ENCODE measurements at regions not wholly inside any gene's neighbourhood (a gene's known extent, or its start where the extent isn't known, plus 50 kb on each side); places are given as distances from the start of the nearest gene placed in this dataset.

DNA sequence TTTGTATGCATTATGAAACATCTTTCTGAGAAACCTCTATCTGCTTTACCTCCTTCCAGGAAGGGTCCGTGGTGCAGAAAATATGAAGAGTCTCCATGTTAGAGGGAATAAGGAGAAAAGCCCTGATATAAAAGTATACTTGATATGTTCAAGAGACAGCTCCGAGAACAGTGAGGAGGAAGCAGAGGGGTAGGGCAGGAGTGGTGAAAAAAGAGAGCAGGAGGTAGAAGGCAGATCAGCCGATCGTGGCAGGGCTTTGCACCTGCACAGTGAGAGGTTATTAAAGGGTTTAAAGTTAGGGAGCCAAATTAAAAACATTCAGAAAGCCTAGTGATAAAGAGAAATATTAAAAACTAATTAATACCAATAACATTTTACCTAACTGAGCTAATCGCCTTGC lies 419.7 kb downstream of the FAT4 start:
- Histone ChIP-seq H3K4me1 (no peaks in the 10 kb centered on the region), H3K36me3 (no peaks in the 10 kb centered on the region), H3K27me3 (no peaks in the 10 kb centered on the region), H3K9me3 (no peaks in the 10 kb centered on the region; the same call in 1 of the 2 replicates), H3K4me3 (ENCODE audit: low read depth, low read length) (no peak overlapping the region)
- no peak for DNase-seq
- TF ChIP-seq, protein P1, sequence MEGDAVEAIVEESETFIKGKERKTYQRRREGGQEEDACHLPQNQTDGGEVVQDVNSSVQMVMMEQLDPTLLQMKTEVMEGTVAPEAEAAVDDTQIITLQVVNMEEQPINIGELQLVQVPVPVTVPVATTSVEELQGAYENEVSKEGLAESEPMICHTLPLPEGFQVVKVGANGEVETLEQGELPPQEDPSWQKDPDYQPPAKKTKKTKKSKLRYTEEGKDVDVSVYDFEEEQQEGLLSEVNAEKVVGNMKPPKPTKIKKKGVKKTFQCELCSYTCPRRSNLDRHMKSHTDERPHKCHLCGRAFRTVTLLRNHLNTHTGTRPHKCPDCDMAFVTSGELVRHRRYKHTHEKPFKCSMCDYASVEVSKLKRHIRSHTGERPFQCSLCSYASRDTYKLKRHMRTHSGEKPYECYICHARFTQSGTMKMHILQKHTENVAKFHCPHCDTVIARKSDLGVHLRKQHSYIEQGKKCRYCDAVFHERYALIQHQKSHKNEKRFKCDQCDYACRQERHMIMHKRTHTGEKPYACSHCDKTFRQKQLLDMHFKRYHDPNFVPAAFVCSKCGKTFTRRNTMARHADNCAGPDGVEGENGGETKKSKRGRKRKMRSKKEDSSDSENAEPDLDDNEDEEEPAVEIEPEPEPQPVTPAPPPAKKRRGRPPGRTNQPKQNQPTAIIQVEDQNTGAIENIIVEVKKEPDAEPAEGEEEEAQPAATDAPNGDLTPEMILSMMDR (IDR thresholded peaks at IDR 0.05; ENCODE audit: low read depth, low read length) = no peak

DNA sequence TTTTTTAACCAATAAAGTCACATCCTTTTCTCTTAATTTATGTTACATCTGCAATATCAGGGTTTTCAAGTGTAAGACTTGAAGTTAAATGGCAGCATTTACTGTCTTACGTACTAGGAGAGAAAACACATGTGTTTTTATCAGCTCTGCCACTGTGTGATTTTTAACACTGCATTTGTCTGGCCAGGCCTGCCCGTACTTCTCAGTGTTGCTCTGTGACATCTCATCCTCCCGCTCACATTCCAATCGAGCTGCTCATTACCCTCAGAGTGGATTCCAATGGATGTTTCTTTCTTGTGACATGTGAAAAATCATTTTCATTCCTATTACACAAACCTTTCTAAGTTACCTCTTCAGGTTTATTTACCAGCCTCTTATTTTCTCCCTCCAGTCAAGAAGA lies 420.3 kb downstream of the FAT4 start:
- DNase-seq = no peak
- TF ChIP-seq, protein P1 (IDR thresholded peaks at IDR 0.05; ENCODE audit: low read depth, low read length) = no peak

DNA sequence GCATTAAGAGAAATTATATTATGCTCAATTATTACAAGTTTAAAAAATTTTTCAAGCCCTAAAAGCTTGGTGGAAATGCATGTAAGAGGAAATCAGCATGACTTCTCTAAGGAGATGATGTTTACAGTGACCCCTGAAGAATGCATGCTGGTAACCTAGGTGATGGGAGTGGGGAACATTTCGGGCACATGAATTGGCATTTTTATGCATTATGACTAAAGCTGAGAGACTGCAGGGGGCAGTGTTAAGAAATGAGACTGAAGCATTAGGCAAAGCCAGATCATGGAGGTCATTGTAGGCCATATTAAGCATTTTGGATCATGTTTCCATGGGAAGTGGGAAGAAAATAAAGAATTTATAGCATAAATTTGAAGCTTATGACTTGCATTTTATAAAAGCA lies 421.3 kb downstream of the FAT4 start:
- TF ChIP-seq, protein P1 (IDR thresholded peaks at IDR 0.05; ENCODE audit: low read depth, low read length) = peak; percentile 54

More for the DNA sequence above, 420.3 kb downstream of the FAT4 start:
- Histone ChIP-seq H3K9me3 (no peaks in the 10 kb centered on the region; the same call in 1 of the 2 replicates), H3K36me3 (no peaks in the 10 kb centered on the region), H3K27me3 (no peaks in the 10 kb centered on the region), H3K4me1 (no peaks in the 10 kb centered on the region), H3K4me3 (ENCODE audit: low read depth, low read length) (no peak overlapping the region)

DNA sequence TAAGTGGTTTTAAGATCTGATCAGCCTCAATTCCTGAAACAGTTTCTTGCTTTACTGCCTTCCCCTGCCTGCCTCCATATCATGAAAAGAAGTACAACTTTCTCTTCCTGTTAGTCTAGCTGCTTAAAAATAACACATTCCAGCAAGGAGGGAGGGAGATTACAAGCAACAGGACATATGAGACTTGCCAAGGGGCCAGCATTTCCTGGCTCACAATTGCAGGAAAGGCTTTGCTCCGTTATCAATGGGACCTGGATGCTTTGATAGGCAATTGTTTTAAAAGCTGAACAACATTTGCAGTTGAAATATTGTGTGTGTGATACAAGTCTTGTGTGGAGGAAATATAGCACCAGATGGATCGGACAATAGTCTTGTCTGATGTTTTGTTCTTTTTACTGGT lies 425.0 kb downstream of the FAT4 start:
- no peak for DNase-seq
- Histone ChIP-seq H3K4me1 (no peaks in the 10 kb centered on the region), H3K27me3 (no peaks in the 10 kb centered on the region), H3K4me3 (ENCODE audit: low read depth, low read length) (no peak overlapping the region), H3K9me3 (no peaks in the 10 kb centered on the region; the same call in 1 of the 2 replicates), H3K36me3 (no peaks in the 10 kb centered on the region)
- TF ChIP-seq, protein P1 (IDR thresholded peaks at IDR 0.05; ENCODE audit: low read depth, low read length) = no peak

More for the DNA sequence above, 421.3 kb downstream of the FAT4 start:
- no peaks in the 10 kb centered on the region for H3K27me3 ChIP-seq
- DNase-seq = no peak
- H3K36me3 ChIP-seq = no peaks in the 10 kb centered on the region
- H3K4me1 ChIP-seq = no peaks in the 10 kb centered on the region
- H3K9me3 ChIP-seq = no peaks in the 10 kb centered on the region; the same call in 1 of the 2 replicates
- no peak overlapping the region for H3K4me3 ChIP-seq (ENCODE audit: low read depth, low read length)

DNA sequence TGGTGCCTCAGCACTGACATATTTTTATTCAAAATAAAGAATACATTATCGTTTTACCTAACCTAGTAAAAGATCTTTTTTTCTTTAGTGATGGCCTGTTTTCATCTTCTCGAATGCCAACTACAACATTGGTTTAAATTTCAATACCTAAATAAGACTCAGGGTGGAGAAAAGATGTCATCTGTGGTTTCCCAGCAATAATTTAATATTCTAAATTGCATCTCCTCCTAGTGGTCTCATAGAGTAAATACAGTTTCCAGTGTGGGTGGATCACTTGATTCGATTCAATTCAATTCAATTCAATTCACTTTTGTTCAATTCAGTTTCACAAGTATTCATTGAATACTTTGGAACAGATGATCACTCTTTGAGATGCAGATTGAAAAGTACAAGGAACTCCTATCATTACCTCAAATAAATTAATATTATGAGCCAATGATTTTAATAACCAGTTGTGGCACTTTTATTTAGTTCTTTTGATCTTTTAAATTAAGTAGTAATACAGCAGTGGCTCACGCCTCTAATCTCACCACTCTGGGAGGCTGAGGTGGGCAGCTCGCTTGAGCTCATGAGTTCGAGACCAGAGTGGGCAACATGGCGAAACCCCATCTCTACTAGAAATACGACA lies 427.2 kb downstream of the FAT4 start:
- DNase-seq = no peak
- Histone ChIP-seq H3K4me1 (no peaks in the 10 kb centered on the region), H3K27me3 (no peaks in the 10 kb centered on the region)

DNA sequence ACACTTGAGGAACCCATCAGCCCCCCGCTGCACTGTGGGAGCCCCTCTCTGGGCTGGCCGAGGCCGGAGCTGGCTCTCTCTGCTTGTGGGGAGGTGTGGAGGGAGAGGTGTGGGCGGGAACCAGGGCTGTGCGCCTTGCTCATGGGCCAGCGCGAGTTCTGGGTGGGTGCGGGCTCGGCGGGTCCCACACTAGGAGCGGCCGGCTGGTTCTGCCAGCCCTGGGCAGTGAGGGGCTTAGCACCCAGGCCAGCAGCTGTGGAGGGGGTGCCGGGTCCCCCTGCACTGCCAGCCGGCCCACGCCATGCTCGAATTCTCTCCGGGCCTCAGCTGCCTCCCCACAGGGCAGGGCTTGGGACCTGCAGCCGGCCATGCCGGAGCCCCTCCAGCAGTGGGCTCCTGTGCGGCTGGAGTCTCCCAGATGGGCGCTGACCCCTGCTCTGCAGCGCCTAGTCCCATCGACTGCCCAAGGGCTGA lies 430.2 kb downstream of the FAT4 start:
- no peaks in the 10 kb centered on the region for H3K4me1 ChIP-seq
- H3K27me3 ChIP-seq = no peaks in the 10 kb centered on the region
- H3K4me3 ChIP-seq (ENCODE audit: low read depth, low read length) = no peak overlapping the region
- DNase-seq = no peak
- H3K36me3 ChIP-seq = no peaks in the 10 kb centered on the region
- no peaks in the 10 kb centered on the region; the same call in none of the 2 replicates for H3K9me3 ChIP-seq
- TF ChIP-seq, protein P1 (IDR thresholded peaks at IDR 0.05; ENCODE audit: low read depth, low read length) = no peak

More for the DNA sequence above, 427.2 kb downstream of the FAT4 start:
- Histone ChIP-seq H3K4me3 (ENCODE audit: low read depth, low read length) (no peak overlapping the region), H3K36me3 (no peaks in the 10 kb centered on the region), H3K9me3 (no peaks in the 10 kb centered on the region; the same call in none of the 2 replicates)
- TF ChIP-seq, protein P1 (IDR thresholded peaks at IDR 0.05; ENCODE audit: low read depth, low read length) = peak; percentile 61

All from BE2C (cell line).